ENCODE measurements at regions not wholly inside any gene's neighbourhood (a gene's known extent, or its start where the extent isn't known, plus 50 kb on each side); places are given as distances from the start of the nearest gene placed in this dataset.

- H3K4me3 Mint-ChIP-seq, result no peak overlapping the region
- H3K4me1 Mint-ChIP-seq, result no peaks in the 10 kb centered on the region
- no peaks in the 10 kb centered on the region for H4K20me1 ChIP-seq (ENCODE audit: control insufficient read depth, insufficient read depth, insufficient read length)
These were observed 488.0 kb upstream of the ZNF385D start for GRCh38 chr3:22239011-22239410.

More at GRCh38 chr3:22239011-22239410, 488.0 kb upstream of the ZNF385D start:
- Histone ChIP-seq H3K79me2 (ENCODE audit: insufficient read depth, low read length) (no peaks in the 10 kb centered on the region), H3K9ac (ENCODE audit: extremely low read depth, insufficient read length, low read length) (no peak overlapping the region), H3K56ac (ENCODE audit: insufficient read length, low read depth, low read length) (no peak overlapping the region), H3K18ac (ENCODE audit: insufficient read length, low read depth, low read length) (no peak overlapping the region), H3K23ac (ENCODE audit: insufficient read length, low read depth, low read length) (no peak overlapping the region), H3K4me2 (ENCODE audit: insufficient read depth, insufficient read length, low read length) (no peak overlapping the region), H3T11ph (ENCODE audit: low read length) (no peak overlapping the region), H3K14ac (ENCODE audit: insufficient read depth, low read length) (no peak overlapping the region), H3K27me3 (ENCODE audit: insufficient read depth, low read length) (no peaks in the 10 kb centered on the region), H2BK120ac (ENCODE audit: low read depth, low read length, poor library complexity, severe bottlenecking) (no peak overlapping the region), H2AFZ (ENCODE audit: low read length) (no peak overlapping the region), H2BK5ac (ENCODE audit: insufficient read length, low read length) (no peak overlapping the region), H2BK20ac (ENCODE audit: low read depth, low read length, poor library complexity, severe bottlenecking) (no peak overlapping the region), H3K23me2 (ENCODE audit: insufficient read length, low read depth, low read length, poor library complexity, severe bottlenecking) (no peaks in the 10 kb centered on the region), H4K8ac (replicated peaks; ENCODE audit: insufficient read length, low read depth, low read length) (no peak overlapping the region), H2AK5ac (ENCODE audit: insufficient read length, low read length) (no peak overlapping the region), H3K9me3 (ENCODE audit: control insufficient read depth, low read depth, low read length) (no peaks in the 10 kb centered on the region), H4K91ac (ENCODE audit: insufficient read length, low read depth, low read length) (no peak overlapping the region), H3K79me1 (ENCODE audit: insufficient read depth, low read depth, low read length, poor library complexity, severe bottlenecking) (no peaks in the 10 kb centered on the region), H3K27ac (ENCODE audit: insufficient read length, low read depth, low read length) (no peak overlapping the region), H4K5ac (ENCODE audit: insufficient read length, low read depth, low read length) (no peak overlapping the region), H2BK15ac (ENCODE audit: low read depth, low read length) (no peak overlapping the region), H2BK12ac (ENCODE audit: insufficient read length, low read depth, low read length) (no peak overlapping the region), H3K4ac (ENCODE audit: low read depth, low read length) (no peak overlapping the region), H3K4me1 (ENCODE audit: insufficient read depth, low read length) (no peaks in the 10 kb centered on the region)
- H3K27me3 Mint-ChIP-seq (ENCODE audit: low read depth), result no peaks in the 10 kb centered on the region
- WGBS (ENCODE audit: extremely low coverage, insufficient read length, low lambda C conversion rate), result no CpG with 5 or more reads among the region's 4 CpGs
- no peaks in the 10 kb centered on the region for H3K9me3 Mint-ChIP-seq
- no peaks in the 10 kb centered on the region for H3K36me3 Mint-ChIP-seq (ENCODE audit: insufficient read depth in 1 of 3, low read depth in 3 of 3)
- H3K27ac Mint-ChIP-seq, result no peak overlapping the region
- no peak for DNase-seq
- TF ChIP-seq CTCF (conservative IDR thresholded peaks at IDR 0.05), result no peak
